Fibroblast of pulmonary artery (primary cell): ENCODE measurements at regions not wholly inside any gene's neighbourhood (a gene's known extent, or its start where the extent isn't known, plus 50 kb on each side); places are given as distances from the start of the nearest gene placed in this dataset.

Experiments used
- DNase-seq: peaks from one replicate; pipeline ENCODE4 v3.0.0-alpha.2; 2010; ENCODE audit warnings: low read depth
- H3K4me3 ChIP-seq: replicated peaks from 2 replicates; pipeline ENCODE4 v1.5.1; 2011; ENCODE audit warnings: low read depth, mild to moderate bottlenecking, control low read depth, low read length, moderate library complexity
- TF ChIP-seq, protein P1 (sequence below): IDR thresholded peaks from 2 replicates; pipeline ENCODE4 v1.5.1; 2011; ENCODE audit warnings: mild to moderate bottlenecking, control low read depth, low read length, inconsistent platforms; ENCODE audit errors: missing control alignments

GRCh38 chr12:45490232-45490881 is 239.1 kb upstream of the ARID2 start:
- H3K4me3 ChIP-seq: no peak overlapping the region
- no peak for DNase-seq
- TF ChIP-seq, protein P1, sequence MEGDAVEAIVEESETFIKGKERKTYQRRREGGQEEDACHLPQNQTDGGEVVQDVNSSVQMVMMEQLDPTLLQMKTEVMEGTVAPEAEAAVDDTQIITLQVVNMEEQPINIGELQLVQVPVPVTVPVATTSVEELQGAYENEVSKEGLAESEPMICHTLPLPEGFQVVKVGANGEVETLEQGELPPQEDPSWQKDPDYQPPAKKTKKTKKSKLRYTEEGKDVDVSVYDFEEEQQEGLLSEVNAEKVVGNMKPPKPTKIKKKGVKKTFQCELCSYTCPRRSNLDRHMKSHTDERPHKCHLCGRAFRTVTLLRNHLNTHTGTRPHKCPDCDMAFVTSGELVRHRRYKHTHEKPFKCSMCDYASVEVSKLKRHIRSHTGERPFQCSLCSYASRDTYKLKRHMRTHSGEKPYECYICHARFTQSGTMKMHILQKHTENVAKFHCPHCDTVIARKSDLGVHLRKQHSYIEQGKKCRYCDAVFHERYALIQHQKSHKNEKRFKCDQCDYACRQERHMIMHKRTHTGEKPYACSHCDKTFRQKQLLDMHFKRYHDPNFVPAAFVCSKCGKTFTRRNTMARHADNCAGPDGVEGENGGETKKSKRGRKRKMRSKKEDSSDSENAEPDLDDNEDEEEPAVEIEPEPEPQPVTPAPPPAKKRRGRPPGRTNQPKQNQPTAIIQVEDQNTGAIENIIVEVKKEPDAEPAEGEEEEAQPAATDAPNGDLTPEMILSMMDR: no peak

DNA sequence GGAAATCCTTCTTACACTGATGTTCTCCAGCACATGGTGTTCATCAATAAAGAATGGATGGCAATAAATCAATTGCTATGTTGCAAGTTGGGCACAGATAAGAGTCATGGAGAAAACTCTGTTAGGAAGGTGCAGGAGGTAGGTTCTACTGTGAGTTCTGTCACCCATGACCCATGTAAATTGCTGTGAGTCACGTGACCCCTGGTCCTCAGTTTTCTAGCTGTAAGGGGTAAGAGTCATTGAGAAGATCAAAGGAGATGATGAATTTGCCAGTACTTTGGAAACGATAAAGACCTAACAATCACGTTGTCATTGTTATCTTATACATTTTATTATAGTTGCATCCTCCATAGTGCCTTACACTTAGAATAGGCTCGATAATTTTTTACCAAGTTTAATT is 235.2 kb upstream of the ARID2 start:
- no peak for DNase-seq
- TF ChIP-seq, protein P1: no peak
- no peak overlapping the region for H3K4me3 ChIP-seq

- no peak for DNase-seq
- H3K4me3 ChIP-seq: no peak overlapping the region
- TF ChIP-seq, protein P1: no peak
Measured at GRCh38 chr12:45498645-45499044, 230.9 kb upstream of the ARID2 start.

DNA sequence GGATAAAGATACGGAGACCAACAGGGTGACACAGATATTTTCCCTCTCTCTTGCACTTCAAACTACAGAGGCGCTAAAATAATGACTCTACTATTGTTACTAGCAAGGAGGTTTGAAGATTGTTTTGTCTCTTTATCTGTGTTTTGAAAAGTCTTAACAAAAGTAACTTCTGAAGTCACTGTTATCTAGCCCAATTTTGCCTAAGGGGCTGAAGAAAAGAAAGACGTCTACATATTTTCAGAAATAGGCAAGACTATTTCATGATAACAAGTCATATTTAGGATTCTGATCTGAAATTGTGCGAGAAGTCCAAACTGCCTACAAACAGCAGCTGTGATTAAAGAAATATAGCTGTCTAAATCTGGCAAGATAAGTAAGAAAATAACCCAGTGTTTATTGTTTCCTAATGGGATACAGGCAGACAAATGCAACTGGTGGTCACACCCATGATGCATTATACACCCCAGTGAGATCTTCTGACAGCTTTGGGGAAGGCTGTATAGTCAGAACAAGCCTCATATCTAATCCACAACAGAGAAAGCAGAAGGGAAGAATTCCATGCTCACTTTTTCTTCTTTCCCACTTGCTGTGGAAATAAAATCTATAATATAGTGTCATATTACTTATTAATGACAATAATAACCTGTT is 226.9 kb upstream of the ARID2 start:
- TF ChIP-seq, protein P1: no peak
- no peak for DNase-seq
- H3K4me3 ChIP-seq: no peak overlapping the region

DNA sequence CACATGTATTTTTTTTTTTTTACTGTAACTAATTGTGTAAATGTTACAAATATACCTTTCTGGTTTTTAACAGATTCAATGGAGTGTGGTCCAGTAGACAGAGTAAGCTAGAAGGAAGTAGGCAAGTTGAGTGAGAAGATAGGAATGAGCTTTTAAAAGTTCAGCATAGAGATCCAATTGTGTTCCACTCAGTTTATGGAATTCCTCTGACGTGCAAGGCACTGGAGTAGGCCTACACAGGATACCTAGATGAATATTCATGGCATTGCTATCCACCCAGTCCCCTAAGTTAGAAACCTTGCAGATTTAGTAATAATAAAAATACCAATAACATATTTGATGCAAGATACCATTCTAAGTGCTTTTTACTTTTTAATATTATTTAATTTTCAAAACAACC is 225.6 kb upstream of the ARID2 start:
- DNase-seq: no peak
- TF ChIP-seq, protein P1: no peak
- no peak overlapping the region for H3K4me3 ChIP-seq

GRCh38 chr12:45504316-45505010 is 225.0 kb upstream of the ARID2 start:
- TF ChIP-seq, protein P1: no peak
- H3K4me3 ChIP-seq: no peak overlapping the region
- no peak for DNase-seq

DNA sequence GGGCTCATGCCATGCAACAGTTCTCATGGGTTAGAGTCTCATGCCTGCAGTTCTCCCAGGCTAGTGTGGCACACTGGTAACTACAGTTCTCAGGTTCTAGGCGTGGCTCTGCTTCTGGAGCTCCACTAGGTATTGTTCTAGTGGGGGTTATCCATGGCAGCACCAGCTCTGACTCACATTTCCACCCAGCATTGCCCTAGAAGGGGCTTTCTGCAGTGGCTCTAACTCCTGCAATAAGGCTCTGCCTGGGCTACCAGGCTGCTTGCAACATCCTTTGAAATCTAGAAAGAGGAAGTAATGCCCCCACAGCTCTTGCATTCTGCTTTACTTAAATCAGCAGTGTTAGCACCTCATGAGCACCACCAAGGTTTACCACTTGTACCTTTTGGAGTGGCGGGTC is 220.3 kb upstream of the ARID2 start:
- TF ChIP-seq, protein P1: no peak
- no peak overlapping the region for H3K4me3 ChIP-seq
- no peak for DNase-seq
